HG03571 (cell line): ENCODE measurements at regions not wholly inside any gene's neighbourhood (a gene's known extent, or its start where the extent isn't known, plus 50 kb on each side); places are given as distances from the start of the nearest gene placed in this dataset.
A peak's percentile ranks its signal among the peaks of the same experiment; 100 is the strongest.
"Not testable (repeated sequence)": the region's sequence is repeated elsewhere in the genome, so short reads cannot be mapped to it uniquely, and the experiment has no call there.

ENCODE experiments used
- ATAC-seq: cut with Tn5 transposase; IDR thresholded peaks from one replicate; pipeline ENCODE4 v1.9.1; 2021; ENCODE audit not compliant: unreplicated experiment

DNA sequence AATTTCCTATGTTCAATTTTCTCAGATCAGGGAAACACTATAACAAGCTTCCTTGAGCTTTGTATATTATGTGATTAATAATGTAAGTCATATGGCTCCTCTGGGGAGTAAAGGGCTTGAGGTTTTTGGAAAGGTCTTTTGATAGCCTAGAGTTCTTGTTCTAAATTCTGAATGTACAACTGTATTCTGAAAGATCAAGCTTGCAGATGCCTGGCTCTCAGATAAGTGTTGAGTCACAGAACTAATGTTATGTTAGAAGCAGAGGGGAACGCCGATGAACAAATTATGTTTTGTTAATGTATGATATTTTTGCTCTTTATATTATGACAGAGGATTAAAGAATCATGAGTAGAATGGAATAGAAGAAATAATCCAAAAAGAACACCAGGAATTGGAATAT lies 170.1 kb downstream of the RPRM start:
- no peak for ATAC-seq

DNA sequence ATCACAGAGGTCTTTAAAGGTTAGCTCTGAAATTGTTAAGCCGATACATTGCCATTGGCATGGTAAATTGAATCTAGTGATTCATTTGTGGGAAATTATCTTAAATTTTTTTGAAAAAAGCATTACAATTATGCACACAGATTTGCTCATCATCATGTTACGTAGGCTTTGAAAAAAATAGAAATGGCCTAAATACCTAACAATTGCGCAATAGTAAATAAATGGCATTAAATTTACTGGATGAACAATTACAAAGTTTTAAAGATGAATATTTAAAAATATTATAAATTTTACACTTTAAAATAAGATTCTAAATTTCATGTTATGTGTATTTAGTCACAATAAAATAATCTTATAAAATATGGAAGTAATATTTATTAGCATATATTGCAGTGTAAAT lies 171.3 kb downstream of the RPRM start:
- no peak for ATAC-seq

DNA sequence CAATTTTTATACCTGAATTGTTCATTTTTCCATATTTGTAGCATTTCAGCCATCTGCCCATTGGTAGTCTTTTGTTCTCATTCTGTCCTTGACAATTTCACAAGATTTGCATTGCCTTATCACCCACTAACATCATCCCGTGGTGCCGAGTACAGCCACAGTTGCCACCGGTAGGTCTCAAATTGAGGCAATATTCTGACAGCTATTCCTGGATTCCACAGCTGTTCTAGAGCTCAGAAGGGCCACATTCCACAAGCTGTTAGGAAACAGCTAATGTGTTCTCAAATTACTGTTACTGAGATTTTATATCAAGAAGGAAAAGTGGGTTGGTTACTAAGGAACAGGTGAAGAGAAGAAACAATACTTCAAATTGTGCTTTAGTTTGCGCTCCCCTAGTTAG lies 178.8 kb downstream of the RPRM start:
- no peak for ATAC-seq

DNA sequence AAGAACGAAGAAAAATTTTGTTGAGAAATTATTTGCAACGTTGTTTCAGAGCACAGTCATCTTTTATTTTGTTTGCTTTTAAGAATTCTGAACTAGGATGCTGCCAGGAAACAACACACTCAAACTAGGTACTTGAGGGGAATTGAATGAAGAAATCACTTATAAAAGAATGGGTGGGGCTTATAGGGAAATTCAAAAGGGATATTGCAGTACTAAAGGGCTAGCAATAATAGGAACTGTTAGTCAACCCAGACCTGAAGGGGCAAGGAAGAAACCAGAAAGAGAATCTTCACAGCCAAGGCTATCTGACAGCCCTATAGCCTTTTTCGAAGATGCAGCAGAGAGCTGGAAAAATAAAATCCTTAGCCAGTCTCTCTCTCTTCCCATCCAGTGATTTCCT lies 179.3 kb downstream of the RPRM start:
- ATAC-seq = no peak

DNA sequence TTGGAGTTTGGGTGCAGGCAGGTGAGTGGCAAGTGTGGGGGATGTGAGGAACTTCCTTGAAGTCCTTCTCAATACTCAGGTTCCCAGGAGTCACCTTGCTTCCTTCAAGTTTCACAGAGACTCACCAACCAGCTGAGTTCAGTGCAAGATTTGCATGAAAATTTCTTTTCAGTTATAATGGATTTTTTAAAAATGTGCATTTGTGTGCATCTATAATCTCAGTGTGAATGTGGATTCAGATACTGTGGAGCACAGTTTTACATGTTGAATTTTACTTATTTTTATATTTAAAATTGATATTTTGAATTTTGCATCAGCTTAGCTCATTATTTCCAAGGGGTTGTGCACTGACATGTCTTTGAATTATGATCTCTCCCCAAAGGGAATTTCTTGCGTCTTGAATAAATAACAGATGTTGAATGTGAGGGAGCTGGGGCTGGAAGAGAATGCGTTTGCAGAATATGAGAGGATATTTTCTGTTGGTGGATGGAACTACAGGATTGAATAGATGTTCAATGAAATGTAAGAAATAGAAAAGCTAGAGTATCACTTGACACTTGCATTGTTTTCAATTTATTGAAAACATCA lies 184.3 kb downstream of the RPRM start:
- no peak for ATAC-seq

DNA sequence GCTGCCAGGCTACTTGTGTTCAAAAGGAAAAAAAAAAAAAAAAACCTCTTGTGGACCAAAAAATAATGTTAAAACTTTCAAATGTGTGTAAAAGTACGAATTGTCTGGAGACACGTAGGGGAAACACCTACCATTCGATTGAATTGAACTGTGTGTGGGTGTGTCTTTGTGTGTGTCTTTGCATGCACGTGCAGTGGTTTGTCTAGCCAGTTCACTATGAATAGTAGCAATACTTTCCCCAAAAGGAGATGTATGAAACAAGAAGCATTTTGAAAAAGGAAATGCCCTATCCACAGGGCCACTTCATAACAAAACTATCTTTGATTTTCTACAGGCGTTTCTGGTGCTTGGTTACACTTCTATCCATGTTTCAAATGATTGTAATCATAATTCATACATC lies 186.8 kb downstream of the RPRM start:
- ATAC-seq = no peak

DNA sequence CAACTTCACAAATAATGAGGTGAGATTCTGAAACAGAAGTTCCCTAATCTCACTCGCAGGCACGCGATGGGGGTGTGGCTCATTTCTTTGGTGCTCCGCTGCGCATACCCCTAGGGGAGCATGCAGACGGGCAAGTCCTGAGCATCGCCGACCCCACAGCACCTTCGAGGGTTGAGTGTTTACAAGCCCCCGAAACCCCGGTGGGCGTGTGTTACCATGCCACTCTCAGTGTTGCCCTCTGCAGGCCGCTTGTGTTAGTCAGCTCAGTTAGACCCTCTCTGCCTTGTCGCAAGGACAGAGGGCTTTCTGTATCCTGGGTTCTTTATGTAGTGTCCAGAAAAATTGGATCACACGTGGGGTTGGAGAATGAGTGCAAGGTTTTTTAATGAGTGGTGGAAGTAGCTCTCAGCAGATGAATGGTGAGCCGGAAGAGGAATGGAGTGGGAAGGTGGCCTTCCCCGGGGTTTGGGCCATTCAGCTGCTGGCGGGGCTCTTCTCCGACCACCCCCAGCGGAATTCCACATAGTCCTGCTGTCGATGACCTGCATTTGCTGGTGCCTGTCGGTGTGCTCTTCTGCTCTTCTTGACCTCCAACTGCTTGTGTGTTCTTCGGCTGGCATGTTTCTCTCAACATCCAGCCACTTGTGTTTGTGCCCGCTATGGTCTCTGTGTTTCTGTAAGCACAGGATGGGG lies 191.3 kb downstream of the RPRM start:
- no peak for ATAC-seq

DNA sequence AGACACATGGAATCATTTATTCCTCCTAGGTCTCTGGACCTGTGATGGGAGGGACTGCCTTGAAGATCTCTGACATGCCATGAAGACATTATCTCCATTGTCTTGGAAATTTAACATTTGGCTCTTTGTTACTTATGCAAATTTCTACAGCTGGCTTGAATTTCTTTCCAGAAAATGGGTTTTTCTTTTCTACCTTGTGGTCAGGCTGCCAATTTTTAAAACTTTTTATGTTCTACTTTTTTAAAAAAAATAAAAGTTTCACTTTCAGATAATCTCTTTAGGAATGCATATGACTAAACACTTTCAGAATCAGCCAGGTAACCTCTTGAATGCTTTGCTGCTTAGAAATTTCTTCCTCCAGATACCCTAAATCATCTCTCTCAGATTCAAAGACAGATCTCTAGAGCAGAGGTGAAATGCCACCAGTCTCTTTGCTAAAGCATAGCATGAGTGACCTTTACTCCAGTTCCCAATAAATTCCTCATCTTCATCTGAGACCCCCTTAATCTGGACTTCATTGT lies 209.6 kb downstream of the RPRM start:
- no peak for ATAC-seq

DNA sequence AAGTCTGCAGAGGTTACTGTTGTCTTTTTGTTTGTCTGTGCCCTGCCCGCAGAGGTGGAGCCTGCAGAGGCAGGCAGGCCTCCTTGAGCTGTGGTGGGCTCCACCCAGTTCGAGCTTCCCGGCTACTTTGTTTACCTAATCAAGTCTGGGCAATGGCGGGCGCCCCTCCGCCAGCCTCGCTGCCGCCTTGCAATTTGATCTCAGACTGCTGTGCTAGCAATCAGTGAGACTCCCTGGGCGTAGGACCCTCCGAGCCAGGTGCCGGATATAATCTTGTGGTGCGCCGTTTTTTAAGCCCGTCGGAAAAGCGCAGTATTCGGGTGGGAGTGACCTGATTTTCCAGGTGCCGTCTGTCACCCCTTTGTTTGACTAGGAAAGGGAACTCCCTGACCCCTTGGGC lies 221.7 kb downstream of the RPRM start:
- not testable (repeated sequence) for ATAC-seq

DNA sequence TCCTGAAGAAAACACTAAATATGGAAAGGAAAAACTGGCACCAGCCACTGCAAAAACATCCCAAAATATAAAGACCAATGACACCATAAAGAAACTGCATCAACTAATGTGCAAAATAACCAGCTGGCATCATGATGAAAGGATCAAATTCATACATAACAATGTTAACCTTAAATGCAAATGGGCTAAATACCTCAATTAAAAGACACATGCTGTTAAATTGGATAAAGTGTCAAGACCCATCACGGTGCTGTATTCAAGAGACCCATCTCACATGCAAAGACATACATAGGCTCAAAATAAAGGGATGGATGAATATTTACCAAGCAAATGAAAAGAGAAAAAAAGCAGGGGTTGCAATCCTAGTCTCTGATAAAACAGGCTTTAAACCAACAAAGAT lies 231.9 kb downstream of the RPRM start:
- ATAC-seq = not testable (repeated sequence)

DNA sequence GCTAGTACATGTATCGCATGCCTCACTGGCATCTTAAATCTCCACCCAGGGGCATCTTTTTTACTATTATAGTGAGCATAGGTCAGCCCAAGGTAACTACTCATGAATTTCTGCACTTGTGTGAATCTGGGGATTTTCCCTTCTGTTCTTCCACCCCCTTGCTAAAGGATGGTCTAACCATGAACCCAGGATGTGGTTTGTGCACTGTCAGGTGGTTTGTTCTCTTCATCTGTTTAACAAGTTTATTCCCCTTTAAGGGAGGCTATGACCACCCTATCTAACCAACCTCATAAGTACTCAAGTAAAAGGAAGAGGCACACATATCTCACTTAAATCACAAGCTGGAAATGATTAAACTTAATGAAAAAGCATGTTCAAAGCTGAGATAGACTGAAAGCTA lies 243.0 kb downstream of the RPRM start:
- ATAC-seq = peak; percentile 91

DNA sequence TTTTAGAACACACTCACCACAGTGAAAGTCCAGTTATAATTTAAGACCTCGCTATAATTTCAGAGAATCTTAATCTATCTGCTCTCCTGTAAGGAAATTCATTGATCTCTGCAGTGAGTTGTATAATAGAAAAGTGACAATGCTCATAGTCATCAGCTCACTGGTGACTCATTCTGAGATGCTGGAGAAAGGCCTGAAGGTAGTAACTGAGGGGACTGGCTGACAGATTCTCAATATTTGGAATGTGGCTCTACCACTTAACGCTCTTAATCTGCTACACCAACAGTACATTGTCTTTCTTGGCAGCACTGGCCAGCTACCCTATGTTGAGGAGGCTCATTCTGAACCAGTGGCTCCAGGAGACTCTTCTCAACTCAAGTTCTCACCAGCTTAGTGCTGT lies 246.1 kb downstream of the RPRM start:
- ATAC-seq = no peak

DNA sequence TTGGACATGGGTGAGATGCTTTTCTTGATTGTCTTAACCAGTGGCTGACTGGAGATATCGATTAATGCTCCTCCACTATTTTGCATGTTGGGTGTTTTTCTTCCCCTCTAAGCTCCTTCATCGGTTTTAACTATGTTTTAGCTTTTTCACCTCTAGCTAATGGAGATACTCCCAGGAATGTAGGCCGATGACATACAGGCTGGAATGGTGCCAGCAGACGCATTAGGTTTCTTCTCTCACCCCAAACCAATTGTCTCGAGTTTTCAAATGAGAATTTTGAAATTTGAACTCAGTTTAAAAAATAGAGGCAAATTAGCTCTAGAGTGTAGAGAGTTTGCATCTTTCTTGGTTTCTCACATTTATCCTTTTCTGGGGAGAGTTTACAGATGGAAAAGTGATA lies 247.6 kb downstream of the RPRM start:
- no peak for ATAC-seq

DNA sequence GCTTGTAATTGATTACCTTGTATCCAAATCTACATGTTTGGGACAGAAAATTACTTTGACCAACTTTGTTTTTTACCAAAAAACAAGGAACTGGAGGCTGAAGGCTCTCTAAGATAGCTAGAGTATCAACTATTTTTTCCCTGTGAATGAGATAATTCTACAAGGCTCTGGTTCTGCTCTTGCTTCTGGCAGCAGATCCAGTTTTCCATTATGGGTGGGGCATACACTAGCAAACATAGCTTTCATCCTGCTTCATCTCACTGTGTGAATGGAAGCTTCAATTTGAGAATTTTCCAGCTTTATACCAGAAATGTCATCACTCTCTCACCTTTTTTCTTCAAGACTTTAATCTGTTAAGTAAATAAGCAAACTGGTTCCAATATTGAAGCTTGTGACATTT lies 249.7 kb downstream of the RPRM start:
- ATAC-seq = no peak

DNA sequence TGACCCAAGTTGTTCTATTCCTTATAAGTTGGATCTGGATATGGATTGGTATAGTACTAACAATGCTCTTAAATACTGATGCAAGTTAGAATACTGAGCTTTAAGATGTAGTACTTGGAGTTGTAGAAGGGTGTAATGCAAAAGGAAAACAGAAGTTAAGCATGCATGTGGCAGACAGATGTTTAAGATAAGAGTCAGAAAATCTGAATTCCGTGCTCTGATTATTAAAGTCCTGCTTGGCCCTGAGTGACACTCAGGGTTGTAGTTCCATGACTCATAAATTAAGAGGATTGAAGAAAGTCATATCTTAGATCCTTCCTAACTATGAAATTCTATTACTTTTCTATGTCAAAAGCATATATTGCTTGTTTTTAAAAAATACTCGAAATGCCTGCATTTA lies 250.6 kb downstream of the RPRM start:
- ATAC-seq = no peak

DNA sequence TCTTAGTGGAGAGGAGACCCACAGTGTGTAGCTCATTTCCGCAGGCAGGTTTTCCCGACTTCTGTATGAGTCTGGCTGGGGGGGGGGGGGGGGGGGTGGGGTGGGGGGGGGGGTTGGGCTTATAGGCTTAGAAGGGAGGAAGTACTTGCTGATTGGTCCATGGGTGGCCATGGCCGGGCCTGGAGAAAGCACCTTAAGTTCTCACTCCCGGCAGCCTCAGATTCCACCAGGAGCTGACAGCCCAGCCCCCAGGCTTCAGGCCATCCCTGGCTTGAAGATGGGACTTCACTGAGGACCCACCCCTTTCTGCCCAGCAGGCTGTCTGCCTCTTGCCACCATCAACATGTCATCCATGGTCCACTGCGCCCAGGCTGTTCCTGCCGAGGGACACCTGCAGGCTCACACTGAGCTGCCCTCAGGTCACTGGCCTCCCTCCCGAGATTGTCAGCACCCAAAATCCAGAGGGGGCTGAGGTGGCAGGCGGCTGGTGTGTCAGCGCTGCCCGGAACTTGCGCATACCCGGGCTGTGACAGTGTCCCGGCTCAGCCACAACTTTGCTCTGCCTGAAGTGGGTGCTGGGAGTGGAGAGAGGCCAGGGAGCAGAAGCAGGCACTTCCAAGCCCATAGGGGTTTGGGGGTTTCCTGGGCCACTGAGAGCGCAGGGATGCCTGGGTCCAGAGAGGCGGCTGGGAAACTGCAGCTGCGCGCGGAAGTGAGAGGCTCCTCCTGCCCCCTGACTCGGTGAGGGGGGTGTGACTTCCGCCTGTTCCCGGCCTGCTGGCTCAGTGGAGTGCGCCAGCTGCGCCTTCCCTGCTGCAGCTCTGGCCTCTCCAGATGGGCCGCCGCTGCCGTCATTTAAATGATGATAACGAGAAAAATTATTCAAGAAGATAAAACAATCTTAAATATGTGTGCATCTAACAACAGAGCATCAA lies 256.1 kb downstream of the RPRM start:
- ATAC-seq = no peak

DNA sequence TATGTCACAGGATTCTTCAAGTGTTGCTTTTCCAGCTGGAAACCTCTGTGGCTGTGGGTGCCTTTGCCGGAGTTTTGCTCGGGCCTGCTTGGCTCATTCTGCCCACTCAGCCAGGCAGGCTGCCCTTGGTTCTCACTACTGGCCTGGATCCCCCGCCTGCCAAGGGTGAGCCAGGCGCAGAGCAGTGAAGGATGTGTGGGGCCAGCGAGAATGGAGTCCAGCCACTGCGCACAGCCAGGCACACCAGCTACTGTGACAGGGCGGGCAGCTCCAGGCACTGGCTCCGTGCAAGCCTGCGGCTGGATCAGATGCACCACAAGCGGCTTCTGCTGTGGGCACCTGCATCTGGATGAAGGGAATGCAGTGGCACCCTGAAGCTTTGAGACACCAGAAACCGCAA lies 257.1 kb downstream of the RPRM start:
- no peak for ATAC-seq

DNA sequence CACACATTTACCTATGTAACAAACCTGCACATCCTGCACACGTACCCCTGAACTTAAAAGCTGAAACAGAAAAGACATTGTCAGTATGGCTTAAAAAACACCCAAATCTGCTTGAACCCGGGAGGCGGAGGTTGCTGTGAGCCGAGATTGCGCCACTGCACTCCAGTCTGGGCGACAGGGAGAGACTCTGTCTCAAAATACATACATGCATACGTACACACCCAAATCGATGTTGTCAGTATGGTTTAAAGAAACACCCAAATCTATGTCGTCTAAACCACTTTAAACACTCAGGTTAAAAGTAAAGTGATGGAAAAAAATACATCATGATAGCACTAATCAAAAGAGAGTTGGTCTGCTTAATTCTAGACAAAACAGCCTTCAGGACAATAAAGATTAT lies 257.5 kb downstream of the RPRM start:
- no peak for ATAC-seq

DNA sequence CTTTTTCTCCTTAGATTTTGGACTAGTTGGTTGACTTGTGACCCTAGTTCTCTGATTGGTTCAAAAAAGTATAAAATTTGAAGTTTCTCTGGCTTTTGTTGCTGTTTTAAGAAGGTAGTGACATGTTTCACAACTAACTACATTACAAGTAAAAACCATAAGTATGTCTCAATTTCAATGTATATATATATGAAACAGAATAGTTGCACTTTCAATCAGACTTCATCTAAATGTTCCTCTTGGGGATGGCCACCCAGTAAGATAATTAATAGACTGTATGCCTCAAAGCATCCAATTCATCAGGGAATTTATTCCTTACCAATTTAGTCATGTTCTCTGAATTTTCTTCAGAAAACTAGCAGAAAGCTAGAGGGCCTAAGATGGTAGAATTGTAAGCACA lies 259.7 kb downstream of the RPRM start:
- no peak for ATAC-seq

DNA sequence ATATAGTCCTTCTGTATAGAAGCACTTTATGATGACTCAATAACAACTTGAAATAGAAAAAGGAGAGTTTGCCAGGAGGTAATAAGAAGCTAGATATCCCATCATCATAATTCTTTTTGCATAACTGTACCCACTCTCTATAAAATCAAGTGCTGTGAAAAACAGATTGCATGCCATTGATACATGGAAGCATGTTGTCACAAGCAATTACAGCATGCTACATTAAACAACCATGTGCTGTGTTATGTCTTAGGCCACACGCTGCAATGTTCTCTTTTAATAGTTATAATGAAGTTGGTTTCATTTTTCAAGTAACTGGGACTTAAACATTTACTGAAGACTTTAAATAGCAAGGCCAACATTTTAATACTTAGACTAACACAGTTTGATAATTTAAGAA lies 264.2 kb downstream of the RPRM start:
- no peak for ATAC-seq

DNA sequence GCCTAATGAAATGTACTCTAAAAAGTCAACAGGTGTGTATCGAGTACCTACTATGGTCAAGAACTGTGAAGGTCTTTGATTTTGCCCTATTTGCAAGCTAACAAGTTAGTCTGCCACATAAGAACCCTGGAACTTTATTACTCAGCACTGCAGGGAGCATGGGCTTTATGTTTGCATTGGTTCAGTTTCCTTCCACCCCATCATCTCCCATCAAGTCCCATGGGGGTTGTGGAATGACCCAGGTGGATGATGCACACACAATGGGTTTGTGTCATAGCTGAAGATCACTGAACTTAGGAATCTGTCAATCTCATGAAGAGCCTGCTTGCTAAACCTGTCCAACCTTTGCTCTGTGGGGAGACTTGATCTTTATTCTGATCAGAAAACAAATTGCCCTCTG lies 265.5 kb downstream of the RPRM start:
- ATAC-seq = no peak
